ENCODE measurements at regions not wholly inside any gene's neighbourhood (a gene's known extent, or its start where the extent isn't known, plus 50 kb on each side); places are given as distances from the start of the nearest gene placed in this dataset.
"Not testable (repeated sequence)": the region's sequence is repeated elsewhere in the genome, so short reads cannot be mapped to it uniquely, and the experiment has no call there.

- no peak overlapping the region for H3K4me3 ChIP-seq (ENCODE audit: low read length)
- no peak for TF ChIP-seq ZNF274 (IDR thresholded peaks at IDR 0.05; ENCODE audit: low read depth, low read length)
Measured at GRCh38 chr10:2910656-2911055, 156.7 kb upstream of the PFKP start.

- no peak overlapping the region for H3K4me3 ChIP-seq (ENCODE audit: low read length)
- TF ChIP-seq ZNF274 (IDR thresholded peaks at IDR 0.05; ENCODE audit: low read depth, low read length): no peak
Measured at GRCh38 chr10:2909921-2910320, 157.4 kb upstream of the PFKP start.

- no peak overlapping the region for H3K4me3 ChIP-seq (ENCODE audit: low read length)
- no peak for TF ChIP-seq ZNF274 (IDR thresholded peaks at IDR 0.05; ENCODE audit: low read depth, low read length)
Measured at GRCh38 chr10:2908851-2909630, 158.3 kb upstream of the PFKP start.

GRCh38 chr10:2906974-2907373 lies 160.4 kb upstream of the PFKP start:
- TF ChIP-seq ZNF274 (IDR thresholded peaks at IDR 0.05; ENCODE audit: low read depth, low read length): no peak
- no peak overlapping the region for H3K4me3 ChIP-seq (ENCODE audit: low read length)

GRCh38 chr10:2905851-2906250 lies 161.5 kb upstream of the PFKP start:
- no peak for TF ChIP-seq ZNF274 (IDR thresholded peaks at IDR 0.05; ENCODE audit: low read depth, low read length)
- no peak overlapping the region for H3K4me3 ChIP-seq (ENCODE audit: low read length)

GRCh38 chr10:2900530-2900929 lies 166.8 kb upstream of the PFKP start:
- no peak for TF ChIP-seq ZNF274 (IDR thresholded peaks at IDR 0.05; ENCODE audit: low read depth, low read length)

GRCh38 chr10:2899246-2899951 lies 167.9 kb upstream of the PFKP start:
- H3K4me3 ChIP-seq (ENCODE audit: low read length): no peak overlapping the region

More at GRCh38 chr10:2900530-2900929, 166.8 kb upstream of the PFKP start:
- no peak overlapping the region for H3K4me3 ChIP-seq (ENCODE audit: low read length)

GRCh38 chr10:2898509-2898860 lies 168.9 kb upstream of the PFKP start:
- no peak overlapping the region for H3K4me3 ChIP-seq (ENCODE audit: low read length)

More at GRCh38 chr10:2899246-2899951, 167.9 kb upstream of the PFKP start:
- TF ChIP-seq ZNF274 (IDR thresholded peaks at IDR 0.05; ENCODE audit: low read depth, low read length): no peak

GRCh38 chr10:2897619-2898508 lies 169.5 kb upstream of the PFKP start:
- no peak for TF ChIP-seq ZNF274 (IDR thresholded peaks at IDR 0.05; ENCODE audit: low read depth, low read length)
- no peak overlapping the region for H3K4me3 ChIP-seq (ENCODE audit: low read length)

More at GRCh38 chr10:2898509-2898860, 168.9 kb upstream of the PFKP start:
- no peak for TF ChIP-seq ZNF274 (IDR thresholded peaks at IDR 0.05; ENCODE audit: low read depth, low read length)

- H3K4me3 ChIP-seq (ENCODE audit: low read length): not testable (repeated sequence)
Measured at GRCh38 chr10:2896334-2896733, 171.0 kb upstream of the PFKP start.

- TF ChIP-seq ZNF274 (IDR thresholded peaks at IDR 0.05; ENCODE audit: low read depth, low read length): no peak
- H3K4me3 ChIP-seq (ENCODE audit: low read length): no peak overlapping the region
Measured at GRCh38 chr10:2895594-2896196, 171.7 kb upstream of the PFKP start.

- no peak for TF ChIP-seq ZNF274 (IDR thresholded peaks at IDR 0.05; ENCODE audit: low read depth, low read length)
- no peak overlapping the region for H3K4me3 ChIP-seq (ENCODE audit: low read length)
Measured at GRCh38 chr10:2893991-2894390, 173.4 kb upstream of the PFKP start.

GRCh38 chr10:2893158-2893845 lies 174.0 kb upstream of the PFKP start:
- no peak overlapping the region for H3K4me3 ChIP-seq (ENCODE audit: low read length)
- no peak for TF ChIP-seq ZNF274 (IDR thresholded peaks at IDR 0.05; ENCODE audit: low read depth, low read length)

GRCh38 chr10:2891770-2892124 lies 175.6 kb upstream of the PFKP start:
- no peak for TF ChIP-seq ZNF274 (IDR thresholded peaks at IDR 0.05; ENCODE audit: low read depth, low read length)
- no peak overlapping the region for H3K4me3 ChIP-seq (ENCODE audit: low read length)

Data from GM08714 (cell line).